DND-41 (cell line): ENCODE measurements at regions not wholly inside any gene's neighbourhood (a gene's known extent, or its start where the extent isn't known, plus 50 kb on each side); places are given as distances from the start of the nearest gene placed in this dataset.

Source experiments
- CTCF ChIP-seq: IDR thresholded peaks from 2 replicates; pipeline ENCODE4 v1.5.1; 2012; ENCODE audit warnings: borderline replicate concordance, low read length, moderate library complexity, mild to moderate bottlenecking; ENCODE audit not compliant: poor library complexity, severe bottlenecking; ENCODE audit errors: extremely low read depth
- EZH2 ChIP-seq: IDR thresholded peaks from 3 replicates; pipeline ENCODE4 v1.6.1; 2012; ENCODE audit warnings: borderline replicate concordance, low read depth, mild to moderate bottlenecking, moderate library complexity, low read length, inconsistent platforms; ENCODE audit not compliant: severe bottlenecking

- TF ChIP-seq EZH2 (no peak), CTCF (no peak)
These were observed 296.1 kb downstream of the SOX9 start for GRCh38 chr17:72416905-72417304.
